Activated naive CD4-positive, alpha-beta T cell treated with anti-CD3 and anti-CD28 coated beads, Interleukin-2, amount 50 U/mL, for 16 hours (primary cell): ENCODE measurements at regions not wholly inside any gene's neighbourhood (a gene's known extent, or its start where the extent isn't known, plus 50 kb on each side); places are given as distances from the start of the nearest gene placed in this dataset.
A peak's percentile ranks its signal among the peaks of the same experiment; 100 is the strongest.
"Not testable (repeated sequence)": the region's sequence is repeated elsewhere in the genome, so short reads cannot be mapped to it uniquely, and the experiment has no call there.

Source experiments
- DNase-seq: peaks from one replicate; pipeline ENCODE4 v3.0.0-alpha.2; 2020

GRCh38 chrX:124238268-124238667, 94.2 kb upstream of the TEX13D start:
- no peak for DNase-seq

GRCh38 chrX:124239324-124239723, 93.1 kb upstream of the TEX13D start:
- DNase-seq, result no peak

- DNase-seq, result peak; percentile 56
These were observed 92.5 kb upstream of the TEX13D start for GRCh38 chrX:124239911-124240310.

GRCh38 chrX:124240422-124240821, 92.0 kb upstream of the TEX13D start:
- no peak for DNase-seq

GRCh38 chrX:124242131-124242530, 90.3 kb upstream of the TEX13D start:
- DNase-seq, result no peak

- no peak for DNase-seq
These were observed 83.1 kb upstream of the TEX13D start for GRCh38 chrX:124249345-124249744.

- DNase-seq, result no peak
These were observed 81.5 kb upstream of the TEX13D start for GRCh38 chrX:124250835-124251437.

- no peak for DNase-seq
These were observed 77.8 kb upstream of the TEX13D start for GRCh38 chrX:124254611-124255010.

GRCh38 chrX:124256216-124256615, 76.2 kb upstream of the TEX13D start:
- DNase-seq, result no peak

- no peak for DNase-seq
These were observed 75.7 kb upstream of the TEX13D start for GRCh38 chrX:124256629-124257380.

- no peak for DNase-seq
These were observed 74.3 kb upstream of the TEX13D start for GRCh38 chrX:124257924-124258702.

- no peak for DNase-seq
These were observed 71.6 kb upstream of the TEX13D start for GRCh38 chrX:124260845-124261244.

- no peak for DNase-seq
These were observed 68.7 kb upstream of the TEX13D start for GRCh38 chrX:124263743-124264142.

GRCh38 chrX:124268099-124268498, 64.4 kb upstream of the TEX13D start:
- DNase-seq, result no peak

GRCh38 chrX:124269881-124270280, 62.6 kb upstream of the TEX13D start:
- DNase-seq, result no peak

- DNase-seq, result not testable (repeated sequence)
These were observed 60.9 kb upstream of the TEX13D start for GRCh38 chrX:124271599-124271998.

- DNase-seq, result no peak
These were observed 60.0 kb upstream of the TEX13D start for GRCh38 chrX:124272370-124272982.

GRCh38 chrX:124274438-124275181, 57.9 kb upstream of the TEX13D start:
- DNase-seq, result no peak

- DNase-seq, result no peak
These were observed 57.1 kb upstream of the TEX13D start for GRCh38 chrX:124275182-124275894.

GRCh38 chrX:124280294-124280902, 52.1 kb upstream of the TEX13D start:
- DNase-seq, result no peak

- DNase-seq, result no peak
These were observed 49.9 kb upstream of the TEX13D start for GRCh38 chrX:124282580-124282979.
